Stimulated activated CD8-positive, alpha-beta memory T cell treated with anti-CD3 and anti-CD28 coated beads, Interleukin-7, amount 100 ng/mL, for 48 hours (primary cell): ENCODE measurements at regions not wholly inside any gene's neighbourhood (a gene's known extent, or its start where the extent isn't known, plus 50 kb on each side); places are given as distances from the start of the nearest gene placed in this dataset.

ENCODE experiments used
- DNase-seq, 2 donors: peaks; one replicate each; pipeline ENCODE4 v3.0.0-alpha.2; 2020; ENCODE audit warnings: low read depth in 1 of 2; ENCODE audit errors: extremely low read depth in 1 of 2

DNA sequence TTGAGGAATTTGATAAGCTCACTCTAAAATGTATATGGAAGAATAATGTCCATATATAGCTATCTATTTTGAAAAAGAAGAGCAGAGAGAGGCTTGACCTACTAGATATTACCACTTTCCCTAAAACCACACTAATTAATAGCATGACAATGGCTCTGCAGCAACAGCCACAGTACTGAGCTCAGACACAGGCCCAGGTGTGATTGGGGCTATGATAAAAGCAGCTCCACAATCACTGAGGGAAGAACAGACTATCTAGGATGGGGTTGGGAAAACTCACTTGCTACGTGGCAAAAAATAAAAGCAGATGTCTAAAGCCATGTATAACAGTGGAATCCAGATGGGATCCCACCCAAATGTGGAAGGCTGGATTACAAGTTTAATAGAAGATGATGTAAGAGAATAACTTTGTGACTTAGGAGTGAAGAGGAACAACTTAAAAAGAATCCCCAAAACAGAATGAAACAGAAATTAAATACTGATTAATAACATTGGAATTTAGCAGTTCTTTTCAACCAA is 80.8 kb upstream of the RAB4A start:
- no peak for DNase-seq

DNA sequence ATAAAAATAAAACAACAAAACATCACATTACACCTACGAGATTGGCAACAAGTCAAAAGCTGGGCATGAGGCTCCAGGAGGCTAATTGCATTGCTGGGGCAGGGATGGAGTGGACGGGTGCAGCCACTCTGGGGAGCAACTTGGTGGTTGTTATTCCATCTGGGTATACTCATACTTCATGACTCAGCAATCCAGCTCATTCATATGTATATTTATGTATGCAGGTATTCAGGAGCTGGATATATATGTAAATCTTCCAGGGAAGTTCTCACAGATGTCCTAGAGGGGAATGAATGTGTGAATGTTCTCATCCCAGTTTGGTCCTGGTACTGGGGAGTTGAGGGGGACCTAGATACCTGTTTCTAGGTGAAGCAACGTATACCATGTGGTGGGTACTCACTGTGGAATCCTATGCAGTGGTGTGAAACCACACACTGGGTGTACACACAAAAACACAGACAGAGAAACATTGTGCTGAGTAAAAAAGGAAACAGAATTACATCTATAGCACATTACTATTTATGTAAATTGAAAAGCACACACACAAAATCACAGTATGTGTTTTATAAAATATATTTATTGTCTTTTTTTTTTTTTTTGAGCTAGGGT is 79.7 kb upstream of the RAB4A start:
- no peak for DNase-seq

DNA sequence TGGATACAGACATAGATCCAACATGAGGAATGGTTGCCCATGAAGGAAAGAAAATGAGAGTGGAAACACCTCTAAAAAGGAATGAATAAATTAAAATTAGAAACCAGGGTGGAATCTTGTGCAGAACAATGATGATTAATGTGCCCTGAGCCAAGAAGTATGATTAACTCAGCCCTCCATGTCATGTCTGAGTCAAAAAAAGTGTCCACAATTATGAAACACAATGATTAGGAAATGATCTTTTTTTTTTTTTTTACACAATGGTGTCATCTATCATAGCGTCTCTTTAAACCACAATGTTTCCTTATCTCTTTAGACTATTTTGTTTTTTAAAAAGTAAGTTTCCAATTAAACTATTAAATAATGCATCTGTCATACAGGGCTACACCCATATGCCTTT is 78.9 kb upstream of the RAB4A start:
- no peak for DNase-seq

DNA sequence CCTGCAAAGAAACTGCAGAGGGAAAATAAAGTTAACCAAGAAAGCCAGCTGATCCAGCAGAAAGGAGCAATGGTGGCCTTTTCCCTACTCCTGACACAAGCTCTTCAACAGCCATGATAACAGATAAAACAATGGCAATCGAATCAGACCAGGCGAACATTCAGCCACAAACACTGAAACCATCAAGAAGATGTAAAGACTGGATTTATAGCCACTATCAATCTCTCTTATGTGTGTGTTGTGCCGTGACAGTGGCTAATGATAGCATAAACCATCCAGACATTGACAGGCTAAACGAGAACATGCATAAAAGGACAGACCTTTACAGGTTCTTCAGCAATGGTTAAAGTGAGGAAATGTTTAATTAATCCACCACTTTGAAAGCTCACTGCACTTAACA is 78.1 kb upstream of the RAB4A start:
- DNase-seq: no peak

DNA sequence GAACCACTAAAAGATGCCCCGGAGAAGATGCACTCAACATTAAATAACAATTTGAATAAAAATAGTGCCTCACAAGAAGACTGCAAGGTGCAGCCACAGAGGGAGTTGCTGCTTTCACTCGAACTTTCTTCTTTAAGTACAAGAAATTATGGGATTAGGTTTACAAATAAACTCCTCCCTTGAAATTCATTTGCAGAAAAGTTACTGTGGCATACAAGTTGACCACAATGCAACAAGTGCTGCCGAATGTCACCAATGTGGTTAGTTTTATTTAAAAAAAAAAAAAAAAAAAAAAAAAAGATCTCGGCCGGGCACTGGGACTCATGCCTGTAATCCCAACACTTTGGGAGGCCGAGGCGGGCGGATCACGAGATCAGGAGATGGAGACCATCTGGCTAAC is 76.8 kb upstream of the RAB4A start:
- DNase-seq: no peak

DNA sequence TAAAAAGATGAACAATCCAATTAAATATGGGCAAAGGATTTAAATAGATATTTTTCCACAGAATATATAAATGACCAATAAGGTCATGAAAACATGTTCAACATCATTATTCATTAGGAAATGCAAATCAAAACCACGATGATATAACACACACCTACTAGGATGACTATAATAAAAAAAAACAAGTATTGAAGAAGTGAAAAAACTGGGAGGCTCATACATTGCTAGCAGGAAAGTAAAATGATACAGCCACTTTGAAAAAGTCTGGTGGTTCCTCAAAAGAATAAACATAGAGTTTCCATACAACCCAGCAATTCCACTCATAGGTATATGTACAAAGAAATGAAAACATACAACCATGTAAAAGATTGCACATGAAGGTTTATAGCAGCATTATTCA is 75.7 kb upstream of the RAB4A start:
- DNase-seq: no peak

DNA sequence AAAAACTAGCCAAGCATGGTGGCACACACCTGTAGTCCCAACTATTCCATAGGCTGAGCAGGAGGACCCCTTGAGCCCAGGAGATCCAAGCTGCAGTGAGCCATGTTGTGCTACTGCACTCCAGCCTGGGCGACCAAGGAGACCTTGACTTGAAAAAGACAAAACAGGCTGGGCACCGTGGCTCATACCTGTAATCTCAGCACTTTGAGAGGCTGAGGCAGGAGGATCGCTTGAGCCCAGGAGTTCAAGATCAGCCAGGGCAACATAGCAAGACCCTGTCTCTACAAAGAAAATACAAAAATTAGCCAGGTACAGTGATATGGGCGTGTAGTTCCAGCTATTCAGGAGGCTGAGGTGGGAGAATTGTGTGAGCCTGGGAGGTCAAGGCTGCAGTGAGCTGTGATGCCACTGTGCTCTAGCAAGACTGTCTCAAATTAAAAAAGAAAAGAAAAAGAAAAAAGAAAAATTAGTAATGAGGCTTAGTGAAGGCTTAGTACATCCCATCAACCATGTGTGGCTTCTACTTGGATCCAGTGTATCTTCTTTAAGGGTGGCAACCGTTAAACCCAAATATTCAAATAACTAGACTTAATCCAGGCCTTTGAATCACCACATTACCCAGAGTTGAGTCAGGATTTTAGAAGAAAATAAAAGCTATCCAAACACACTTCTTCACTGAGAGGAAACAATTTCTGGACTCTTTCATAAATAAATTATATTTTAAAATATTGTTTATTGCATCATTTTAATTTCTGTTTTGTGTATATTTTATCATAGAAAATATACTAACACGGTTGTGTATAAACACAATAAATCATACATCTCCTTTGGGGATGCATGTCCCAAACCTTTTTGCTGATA is 74.3 kb upstream of the RAB4A start:
- no peak for DNase-seq

DNA sequence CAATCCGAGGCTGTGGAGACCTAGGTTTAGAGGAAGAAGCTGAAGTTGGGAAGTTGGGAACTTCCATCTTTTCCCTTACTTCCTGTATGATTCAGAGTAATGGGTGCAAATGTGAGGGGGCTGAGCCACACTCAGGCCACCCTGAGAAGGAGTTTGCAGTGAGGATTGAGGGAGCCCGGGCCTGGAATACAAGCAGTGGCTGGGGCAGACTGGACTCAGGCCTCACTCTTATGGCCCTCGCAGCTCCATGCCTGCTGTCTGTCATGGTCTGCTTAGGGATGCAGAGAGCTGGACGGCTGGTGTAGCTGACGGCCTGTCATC is 73.7 kb upstream of the RAB4A start:
- no peak for DNase-seq

DNA sequence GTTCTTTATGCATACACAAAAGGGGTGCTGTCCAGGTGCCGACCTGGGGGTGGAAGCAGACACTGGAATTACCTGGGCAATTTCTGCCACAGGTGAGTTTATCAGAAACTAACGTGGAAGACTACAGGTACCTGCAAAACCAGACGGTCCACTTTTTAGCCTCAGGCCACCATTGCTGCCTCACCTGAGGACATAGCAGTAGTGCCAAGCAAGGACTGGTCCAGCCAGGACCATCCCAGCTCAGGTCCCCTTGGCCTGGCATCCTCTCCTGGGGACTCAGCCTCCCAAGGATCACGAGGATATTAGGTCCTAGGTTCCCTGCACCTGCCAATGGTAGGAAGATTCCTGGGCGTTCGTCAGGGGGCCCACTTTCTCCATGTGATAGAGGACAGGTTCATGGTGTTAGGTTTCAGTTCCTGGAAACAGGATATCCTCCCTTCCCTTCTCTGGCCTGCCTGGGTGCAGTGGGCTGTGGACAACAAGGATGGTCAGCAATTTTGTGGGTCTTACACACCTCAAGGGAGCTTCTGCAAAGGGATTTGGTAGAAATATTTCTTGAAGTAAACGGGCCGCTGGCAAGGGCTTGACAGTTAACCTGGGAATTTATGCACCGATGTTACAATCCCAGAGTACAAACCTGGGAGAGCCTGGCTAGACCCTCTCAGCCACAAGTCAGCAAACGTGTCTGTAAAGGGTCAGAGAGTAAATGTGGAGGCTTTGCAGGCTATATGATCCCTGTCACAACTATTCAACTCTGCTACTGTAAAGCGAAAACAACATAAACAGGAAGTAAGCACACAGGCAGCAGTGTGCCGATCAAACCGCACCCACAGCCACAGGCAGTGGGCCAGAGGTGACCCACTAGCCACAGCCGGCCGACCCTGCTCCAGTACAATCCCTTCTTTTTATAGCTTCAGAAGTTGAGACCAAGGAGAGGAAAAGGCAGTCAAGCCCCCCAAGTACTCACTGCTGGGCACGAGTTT is 71.4 kb upstream of the RAB4A start:
- DNase-seq: no peak

DNA sequence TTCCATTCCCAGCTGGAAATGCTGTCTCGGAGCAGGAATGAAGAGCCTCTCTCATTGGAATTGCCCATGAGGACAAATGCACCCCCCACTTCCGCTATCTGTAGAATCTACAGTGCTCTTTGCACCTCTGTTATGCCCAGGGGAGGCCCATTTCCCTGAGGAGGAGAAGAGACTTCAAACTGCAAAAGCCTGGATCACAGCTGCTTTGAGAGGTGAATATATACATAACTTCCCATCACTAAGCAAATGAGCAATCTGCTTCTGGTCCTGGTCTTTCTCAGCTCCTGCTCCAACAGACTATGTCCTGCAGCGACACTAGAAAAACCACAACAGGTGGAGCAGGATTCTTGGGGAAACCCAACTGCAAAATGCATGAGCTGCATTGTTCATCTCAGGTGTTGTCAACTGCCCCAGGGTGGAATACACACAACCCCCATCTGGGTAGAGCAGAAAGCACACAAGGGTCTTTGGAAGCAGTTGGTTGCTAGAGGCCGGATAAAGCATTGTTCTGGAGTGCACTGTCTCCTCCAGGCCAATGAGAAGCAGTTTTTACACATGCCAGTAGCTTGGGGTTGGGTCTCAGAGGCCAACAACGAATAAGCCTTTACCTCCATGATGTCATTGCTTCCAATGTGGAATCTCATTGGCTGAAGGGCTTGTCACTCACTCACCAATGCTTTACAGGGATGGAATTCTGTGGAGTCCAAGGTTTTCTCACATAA is 67.7 kb upstream of the RAB4A start:
- DNase-seq: no peak

DNA sequence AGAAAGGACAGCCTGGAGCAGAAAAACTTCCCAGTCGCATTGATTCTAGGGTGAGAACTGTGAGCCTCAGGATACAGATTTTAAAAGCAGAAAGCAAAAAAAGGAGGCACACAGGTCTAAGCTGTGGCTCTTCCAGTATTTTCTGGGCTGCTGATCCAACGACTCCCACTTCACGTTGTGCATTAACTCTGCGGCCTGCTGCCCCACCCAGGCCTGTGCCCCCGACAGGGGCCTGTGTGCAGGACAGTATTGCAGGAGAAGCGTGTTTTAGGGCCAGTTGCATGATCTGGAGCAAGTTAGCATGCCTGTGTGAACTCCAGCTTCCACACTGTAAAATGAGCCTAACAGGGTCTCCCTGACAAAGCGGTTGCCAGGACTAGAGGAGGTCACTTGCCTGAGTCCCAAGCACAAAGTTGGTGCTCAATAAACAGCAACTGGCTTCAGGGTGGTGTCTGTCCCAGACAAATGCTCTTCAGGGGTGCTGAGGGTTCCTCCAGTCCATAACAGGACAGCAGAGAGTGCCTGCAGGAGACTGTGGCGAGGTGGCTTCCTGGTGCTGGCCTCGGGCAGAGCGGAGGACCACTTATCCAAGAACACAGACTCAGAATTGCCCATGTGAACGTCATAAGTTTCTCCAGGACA is 66.8 kb upstream of the RAB4A start:
- DNase-seq: no peak

DNA sequence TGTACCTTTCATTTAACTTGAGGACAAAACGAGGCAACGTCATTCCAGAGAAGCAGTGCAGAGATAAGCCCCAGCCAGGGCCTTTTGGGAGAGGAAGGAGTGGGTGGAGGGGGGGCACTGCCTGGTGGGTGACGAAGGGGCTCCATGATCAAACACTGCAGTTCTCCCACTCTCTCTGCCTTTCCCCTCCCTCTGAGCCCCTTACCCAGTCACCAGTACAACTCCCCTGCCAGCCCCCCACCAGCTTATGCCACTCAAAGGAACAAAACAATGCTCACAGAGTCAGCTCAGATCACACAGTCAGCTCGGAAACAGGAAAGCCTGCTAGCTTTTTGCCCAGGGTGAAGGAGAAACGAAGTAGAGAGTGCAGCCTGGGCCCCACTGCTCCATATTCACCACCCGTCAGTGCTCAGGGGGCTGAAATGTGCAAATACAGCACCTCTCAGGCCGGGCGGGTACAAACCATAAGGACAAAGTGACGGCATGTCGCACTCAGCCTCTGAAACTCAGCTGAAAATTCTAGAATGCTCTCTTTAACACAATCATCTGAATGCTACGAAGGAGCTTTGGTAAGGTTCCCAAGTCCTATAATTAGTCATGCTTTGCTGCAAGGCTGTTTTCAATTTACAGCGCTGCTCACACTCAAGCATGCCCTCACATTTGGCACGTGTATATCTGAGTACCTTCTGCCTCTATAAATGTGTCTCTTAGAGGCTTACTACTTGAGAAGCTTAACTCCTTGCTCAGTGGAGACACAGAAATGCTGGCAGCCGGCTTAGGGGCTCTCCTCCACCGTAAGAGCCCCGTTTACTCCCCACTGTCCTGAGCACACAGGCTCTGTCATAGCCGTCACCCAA is 65.8 kb upstream of the RAB4A start:
- no peak for DNase-seq

DNA sequence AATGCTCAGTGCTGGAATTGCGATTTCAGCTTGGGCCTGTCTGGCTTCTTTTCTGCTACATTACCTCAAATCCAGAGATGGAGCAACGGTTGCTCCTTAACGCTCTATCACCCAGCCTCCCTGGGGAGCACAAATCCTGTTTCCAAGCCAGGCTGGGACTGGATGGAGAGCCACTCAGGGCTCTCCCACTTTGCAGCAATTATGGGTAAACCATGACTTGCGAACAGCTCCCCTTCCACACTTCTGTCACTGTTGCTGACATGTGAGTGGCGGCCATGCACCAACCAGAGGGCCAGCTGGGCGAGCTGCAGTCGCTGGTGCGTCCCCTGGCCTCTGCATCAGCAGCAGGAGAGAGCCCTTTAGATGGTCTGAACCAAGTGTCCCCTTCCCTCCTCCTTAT is 65.1 kb upstream of the RAB4A start:
- no peak for DNase-seq

DNA sequence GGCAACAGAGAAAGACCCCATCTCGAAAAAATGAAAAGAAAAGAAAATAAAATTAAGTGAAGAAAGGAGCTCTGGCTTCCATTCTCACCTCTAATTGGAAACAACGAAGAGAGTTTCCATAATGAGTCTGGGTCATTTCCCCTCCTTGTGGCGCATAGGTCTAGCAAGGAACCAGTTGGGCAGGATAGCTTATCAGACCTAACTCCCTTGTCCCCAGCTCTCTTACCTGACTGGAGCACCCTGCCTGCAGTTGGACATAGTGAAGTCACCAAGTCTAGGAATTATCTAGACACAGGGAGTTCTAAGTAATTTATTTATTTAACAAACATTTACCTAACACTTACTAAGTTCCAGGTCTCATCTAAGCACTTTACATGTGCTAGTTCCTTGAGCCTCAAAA is 63.0 kb upstream of the RAB4A start:
- no peak for DNase-seq

DNA sequence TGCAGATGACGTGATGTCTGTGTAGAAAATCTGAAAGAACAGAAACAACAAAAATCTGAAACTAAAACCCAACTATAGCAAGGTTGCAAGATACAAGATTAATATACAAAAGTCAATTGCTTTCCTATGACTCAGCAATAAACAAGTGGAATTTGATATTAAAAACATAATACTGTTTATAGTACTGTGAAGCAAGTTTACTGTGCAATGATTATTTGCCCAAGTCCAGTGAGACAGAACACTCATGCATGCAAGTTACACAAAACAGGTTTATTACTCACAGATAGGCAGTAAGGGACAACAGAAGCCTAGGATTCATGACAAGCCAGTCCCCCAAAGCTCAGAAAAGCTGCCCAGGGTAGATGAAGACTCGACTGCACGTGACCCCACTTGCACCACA is 62.4 kb upstream of the RAB4A start:
- no peak for DNase-seq

DNA sequence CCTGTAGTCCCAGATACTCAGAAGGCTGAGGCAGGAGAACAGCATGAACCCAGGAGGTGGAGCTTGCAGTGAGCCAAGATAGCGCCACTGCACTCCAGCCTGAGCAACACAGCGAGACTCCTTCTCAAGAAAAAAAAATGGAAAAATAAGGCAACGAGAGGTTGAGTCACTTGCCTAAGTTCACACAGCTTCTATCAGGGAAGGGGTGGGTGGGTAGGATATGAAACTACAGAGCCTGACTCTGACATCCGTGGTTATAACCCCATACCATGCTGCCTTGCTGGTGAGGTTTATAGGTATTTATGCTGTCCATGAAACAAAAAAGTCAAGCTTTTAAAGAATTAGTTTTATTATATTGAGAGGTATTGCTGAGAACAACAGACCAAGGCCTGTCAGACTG is 61.5 kb upstream of the RAB4A start:
- DNase-seq: no peak

DNA sequence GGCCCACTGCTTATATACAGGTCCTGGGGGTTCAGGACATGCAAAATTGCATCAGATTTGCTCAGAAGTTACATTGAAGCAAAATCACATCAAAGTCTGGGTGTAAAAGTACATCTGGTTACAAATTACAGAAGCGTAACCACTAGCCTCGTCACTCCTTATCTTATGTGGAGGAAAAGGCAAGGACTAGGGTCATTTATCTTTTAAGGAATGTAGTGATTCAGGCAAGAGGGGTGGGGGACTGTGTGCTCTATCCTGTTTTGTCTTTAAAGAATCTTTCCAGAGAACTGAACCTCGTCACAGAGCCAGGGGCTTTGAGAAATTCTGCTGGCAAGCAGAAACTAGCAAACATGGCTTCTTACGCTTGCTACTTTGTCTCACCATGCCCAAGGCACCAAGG is 61.1 kb upstream of the RAB4A start:
- DNase-seq: no peak

DNA sequence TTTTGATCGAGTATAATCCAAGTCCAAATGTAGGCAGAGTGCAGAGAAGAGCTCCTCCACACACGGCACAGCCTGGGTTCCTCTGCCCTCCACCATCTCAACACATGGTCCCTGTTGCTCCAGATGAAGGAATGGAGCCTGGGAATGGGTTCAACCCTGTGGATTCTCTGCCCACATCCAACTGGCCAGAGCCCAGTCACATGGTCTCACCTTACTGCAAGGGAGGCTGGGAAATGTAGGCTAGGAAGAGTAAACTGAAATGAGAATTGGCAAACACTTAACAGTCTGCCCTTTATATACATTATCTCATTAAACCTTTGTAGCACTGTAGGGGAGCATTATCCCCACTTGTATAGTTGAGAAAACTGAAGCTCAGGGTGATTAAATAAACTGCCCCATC is 60.1 kb upstream of the RAB4A start:
- no peak for DNase-seq

DNA sequence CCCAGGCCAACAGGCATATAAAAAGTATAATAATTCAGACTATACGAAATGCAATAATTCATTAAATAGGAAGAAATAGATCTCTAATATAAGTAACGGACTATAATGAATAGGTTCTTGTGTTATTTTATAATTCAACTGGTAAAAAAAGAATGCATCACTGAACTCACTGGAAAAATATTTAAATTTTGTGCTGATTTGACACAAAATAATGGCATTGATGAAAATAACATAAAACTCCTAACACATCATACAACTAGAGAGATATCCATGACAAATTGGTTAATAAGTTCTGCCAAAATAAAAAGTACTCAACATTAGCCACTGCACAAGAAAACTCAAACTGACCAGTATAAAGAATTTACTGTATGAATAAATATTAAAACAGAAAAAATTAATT is 57.1 kb upstream of the RAB4A start:
- DNase-seq: no peak
